BE2C (cell line): ENCODE measurements at regions not wholly inside any gene's neighbourhood (a gene's known extent, or its start where the extent isn't known, plus 50 kb on each side); places are given as distances from the start of the nearest gene placed in this dataset.

Source experiments
- DNase-seq: peaks from one replicate; pipeline ENCODE4 v3.0.0-alpha.2; 2020
- H3K27me3 ChIP-seq: fragments of 250-450 bp; sonication (Bioruptor Pico); 2 replicates; pipeline ENCODE4 v1.5.1; 2020; ENCODE audit warnings: mild to moderate bottlenecking
- H3K36me3 ChIP-seq: fragments of 250-450 bp; sonication (Bioruptor Pico); 2 replicates; pipeline ENCODE4 v1.5.1; 2020; ENCODE audit warnings: mild to moderate bottlenecking
- H3K4me1 ChIP-seq: fragments of 250-450 bp; sonication (Bioruptor Pico); 2 replicates; pipeline ENCODE4 v1.5.1; 2020
- H3K4me3 ChIP-seq: 2 replicates; pipeline ENCODE4 v1.5.1; 2011; ENCODE audit warnings: low read depth, low read length
- H3K9me3 ChIP-seq: fragments of 250-450 bp; sonication (Bioruptor Pico); 2 replicates; pipeline ENCODE4 v1.5.1; 2020
- CTCF ChIP-seq: IDR thresholded peaks from 2 replicates; pipeline ENCODE4 v1.5.1; 2012; ENCODE audit warnings: mild to moderate bottlenecking, low read depth, low read length

DNA sequence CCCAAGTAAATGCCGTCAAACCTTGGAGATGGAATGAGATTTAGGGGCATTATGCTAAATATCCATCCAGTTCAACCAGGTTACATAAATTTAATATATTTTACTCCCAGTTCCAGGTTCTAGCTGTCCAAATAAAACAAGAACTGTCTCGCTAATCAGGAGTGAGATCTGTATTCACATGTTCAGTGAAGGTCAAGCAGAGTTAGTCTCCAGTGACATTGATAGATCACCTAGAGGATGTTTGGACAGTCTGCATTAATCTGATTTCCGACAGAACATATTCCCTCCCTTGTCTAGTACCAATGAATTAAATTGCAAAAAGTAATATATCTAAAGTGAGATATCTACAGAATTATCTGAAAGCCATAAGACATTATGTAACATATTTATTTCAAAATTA lies 979.4 kb upstream of the CNTNAP5 start:
- Histone ChIP-seq H3K4me3 (no peak overlapping the region), H3K4me1 (no peaks in the 10 kb centered on the region), H3K36me3 (no peaks in the 10 kb centered on the region), H3K9me3 (no peaks in the 10 kb centered on the region), H3K27me3 (no peaks in the 10 kb centered on the region)
- no peak for DNase-seq
- TF ChIP-seq CTCF: no peak

- no peaks in the 10 kb centered on the region for H3K9me3 ChIP-seq
- TF ChIP-seq CTCF: no peak
- H3K4me1 ChIP-seq: no peaks in the 10 kb centered on the region
- no peak overlapping the region for H3K4me3 ChIP-seq
- DNase-seq: no peak
- no peaks in the 10 kb centered on the region for H3K27me3 ChIP-seq
- no peaks in the 10 kb centered on the region for H3K36me3 ChIP-seq
Measured at GRCh38 chr2:123047186-123047585, 977.9 kb upstream of the CNTNAP5 start.

DNA sequence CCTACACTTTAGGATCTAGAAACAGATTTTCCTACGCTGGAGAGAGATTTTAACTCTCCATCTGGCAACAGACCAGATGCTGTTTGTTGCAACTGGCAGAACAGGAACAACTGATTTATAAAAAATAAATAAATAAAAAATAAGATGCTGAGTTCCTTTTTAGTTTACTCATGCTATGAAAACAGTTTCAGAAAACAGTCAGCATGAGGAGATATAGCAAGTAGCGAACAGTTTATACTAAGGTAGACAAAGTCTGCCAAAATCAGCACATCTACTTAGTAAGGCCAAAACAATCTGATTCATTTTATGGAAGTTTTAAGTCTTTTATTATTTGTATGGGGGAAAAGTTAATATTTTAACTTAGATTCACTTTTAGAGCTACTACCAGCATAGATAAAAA lies 974.0 kb upstream of the CNTNAP5 start:
- no peak for TF ChIP-seq CTCF
- H3K4me1 ChIP-seq: no peaks in the 10 kb centered on the region
- no peaks in the 10 kb centered on the region for H3K36me3 ChIP-seq
- H3K9me3 ChIP-seq: no peaks in the 10 kb centered on the region
- no peak overlapping the region for H3K4me3 ChIP-seq
- no peak for DNase-seq
- H3K27me3 ChIP-seq: no peaks in the 10 kb centered on the region

- no peaks in the 10 kb centered on the region for H3K36me3 ChIP-seq
- H3K27me3 ChIP-seq: no peaks in the 10 kb centered on the region
- H3K4me3 ChIP-seq: no peak overlapping the region
- no peaks in the 10 kb centered on the region for H3K9me3 ChIP-seq
- DNase-seq: no peak
- TF ChIP-seq CTCF: no peak
- no peaks in the 10 kb centered on the region for H3K4me1 ChIP-seq
Measured at GRCh38 chr2:123061534-123061933, 963.6 kb upstream of the CNTNAP5 start.

GRCh38 chr2:123073371-123073770 lies 951.7 kb upstream of the CNTNAP5 start:
- Histone ChIP-seq H3K4me1 (no peaks in the 10 kb centered on the region; the same call in 1 of the 2 replicates), H3K9me3 (no peaks in the 10 kb centered on the region), H3K36me3 (no peaks in the 10 kb centered on the region), H3K27me3 (no peaks in the 10 kb centered on the region), H3K4me3 (no peak overlapping the region)
- DNase-seq: no peak
- no peak for TF ChIP-seq CTCF

DNA sequence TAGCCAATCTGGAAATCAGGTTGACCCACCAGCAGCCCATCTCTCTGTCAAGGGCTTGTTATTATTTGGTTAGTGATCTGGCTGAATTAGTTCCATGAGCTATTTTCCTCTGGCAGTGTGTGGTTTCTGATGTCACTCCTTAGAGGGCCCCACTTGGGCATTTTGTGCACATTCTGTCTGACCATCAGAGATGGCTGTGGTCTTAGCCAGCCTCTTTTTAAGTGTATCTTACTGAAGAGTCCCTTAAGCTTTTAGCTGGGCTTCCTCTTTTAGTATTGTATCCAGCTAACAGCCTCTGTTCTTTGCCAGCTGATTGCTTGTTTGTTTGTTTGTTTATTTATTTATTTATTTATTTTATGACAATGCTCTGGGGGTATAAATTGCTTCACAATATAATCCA lies 951.1 kb upstream of the CNTNAP5 start:
- Histone ChIP-seq H3K4me3 (no peak overlapping the region), H3K27me3 (no peaks in the 10 kb centered on the region), H3K36me3 (no peaks in the 10 kb centered on the region), H3K9me3 (no peaks in the 10 kb centered on the region), H3K4me1 (no peaks in the 10 kb centered on the region; the same call in 1 of the 2 replicates)
- DNase-seq: no peak
- no peak for TF ChIP-seq CTCF
